ENCODE measurements at regions not wholly inside any gene's neighbourhood (a gene's known extent, or its start where the extent isn't known, plus 50 kb on each side); places are given as distances from the start of the nearest gene placed in this dataset.

DNA sequence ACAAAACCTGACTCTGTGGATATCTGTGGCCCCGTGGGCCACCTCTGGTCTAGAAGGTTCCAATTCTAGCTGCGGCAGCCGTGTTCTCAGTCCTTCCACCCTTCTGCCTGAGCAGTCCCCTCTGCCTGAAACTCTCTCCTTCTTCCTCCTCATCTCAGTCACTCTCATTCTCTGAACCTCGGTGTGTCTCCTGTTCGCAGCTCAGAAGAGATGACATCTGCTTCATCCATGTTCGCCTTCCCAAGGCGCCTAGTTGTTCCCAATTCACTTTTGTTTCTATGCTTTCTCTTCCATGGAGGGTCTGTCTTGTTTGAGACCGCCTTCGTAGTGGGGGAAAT lies 95.5 kb downstream of the CEBPB start:
- no peak overlapping the region for H3K27ac ChIP-seq (ENCODE audit: insufficient read depth, low read depth, low read length)
- H3K27me3 ChIP-seq (ENCODE audit: control insufficient read depth in 2 of 2, insufficient read depth in 2 of 2, low read length in 2 of 2): no peaks in the 10 kb centered on the region
- peaks cover 28% of the 10 kb centered on the region for H3K4me1 ChIP-seq (ENCODE audit: control insufficient read depth, extremely low read depth, insufficient read depth, low read length)
- H3K9ac ChIP-seq (replicated peaks; ENCODE audit: extremely low read depth, insufficient read depth, low read length): no peak overlapping the region
- H2AFZ ChIP-seq (ENCODE audit: low read depth, low read length): peak overlapping the region; percentile 80
- no peak for DNase-seq (ENCODE audit: low read depth, low spot score)
- H3K79me2 ChIP-seq (ENCODE audit: control insufficient read depth, insufficient read depth, low read length): no peaks in the 10 kb centered on the region
- no peak for TF ChIP-seq FOS (IDR thresholded peaks at IDR 0.05; ENCODE audit: borderline replicate concordance, insufficient read depth, low read length)
- no peak overlapping the region for H3K4me2 ChIP-seq (ENCODE audit: insufficient read depth, low read length)
- no peaks in the 10 kb centered on the region for H3K9me3 ChIP-seq (replicated peaks; ENCODE audit: control insufficient read depth, insufficient read depth, low read length)
- no TSS peak for BruUV-seq (replicated peaks)
- FAIRE-seq: no peak
- no peaks in the 10 kb centered on the region for H3K9me1 ChIP-seq (replicated peaks; ENCODE audit: control insufficient read depth, extremely low read depth, insufficient read depth, low read length)
- no peak overlapping the region for H3K4me3 ChIP-seq (replicated peaks in 1 of 3; ENCODE audit: insufficient read depth in 1 of 3, low read depth in 1 of 3, low read length in 3 of 3)
- dilution Hi-C loops (cut with MboI; ENCODE audit: extremely low pct_ligation_motif_present, low sequenced_read_pairs) (no loop called here), intact Hi-C loops (cut with micrococcal nuclease) (loop anchor here (5.0 kb wide), 1 partner anchor 176 kb away; no protein-coding TSS in a partner anchor)
- no peaks in the 10 kb centered on the region for H3K36me3 ChIP-seq (ENCODE audit: control insufficient read depth in 2 of 2, extremely low read depth in 1 of 2, insufficient read depth in 2 of 2, low read length in 2 of 2)
- POLR2A ChIA-PET: no interaction called here
- H4K20me1 ChIP-seq (replicated peaks; ENCODE audit: control insufficient read depth, extremely low read depth, insufficient read depth, low read length): no peaks in the 10 kb centered on the region
- CTCF ChIA-PET: no interaction called here

- dilution Hi-C loops (cut with MboI; ENCODE audit: extremely low pct_ligation_motif_present, low sequenced_read_pairs): no loop called here
- Histone ChIP-seq H3K4me2 (ENCODE audit: insufficient read depth, low read length) (no peak overlapping the region), H3K4me1 (ENCODE audit: control insufficient read depth, extremely low read depth, insufficient read depth, low read length) (peaks cover 28% of the 10 kb centered on the region), H3K9me1 (replicated peaks; ENCODE audit: control insufficient read depth, extremely low read depth, insufficient read depth, low read length) (no peaks in the 10 kb centered on the region), H3K27ac (ENCODE audit: insufficient read depth, low read depth, low read length) (no peak overlapping the region), H3K4me3 (replicated peaks in 1 of 3; ENCODE audit: insufficient read depth in 1 of 3, low read depth in 1 of 3, low read length in 3 of 3) (no peak overlapping the region), H4K20me1 (replicated peaks; ENCODE audit: control insufficient read depth, extremely low read depth, insufficient read depth, low read length) (no peaks in the 10 kb centered on the region), H2AFZ (ENCODE audit: low read depth, low read length) (peak overlapping the region; percentile 80), H3K36me3 (ENCODE audit: control insufficient read depth in 2 of 2, extremely low read depth in 1 of 2, insufficient read depth in 2 of 2, low read length in 2 of 2) (no peaks in the 10 kb centered on the region), H3K79me2 (ENCODE audit: control insufficient read depth, insufficient read depth, low read length) (no peaks in the 10 kb centered on the region), H3K9ac (replicated peaks; ENCODE audit: extremely low read depth, insufficient read depth, low read length) (no peak overlapping the region), H3K9me3 (replicated peaks; ENCODE audit: control insufficient read depth, insufficient read depth, low read length) (no peaks in the 10 kb centered on the region), H3K27me3 (ENCODE audit: control insufficient read depth in 2 of 2, insufficient read depth in 2 of 2, low read length in 2 of 2) (no peaks in the 10 kb centered on the region)
- intact Hi-C loops (cut with micrococcal nuclease): loop anchor here (5.0 kb wide), 1 partner anchor 176 kb away; no protein-coding TSS in a partner anchor
- TF ChIP-seq FOS (IDR thresholded peaks at IDR 0.05; ENCODE audit: borderline replicate concordance, insufficient read depth, low read length) (no peak), MYC (IDR thresholded peaks at IDR 0.05; ENCODE audit: low read depth, low read length) (no peak), JUN (IDR thresholded peaks at IDR 0.05; ENCODE audit: borderline replicate concordance, insufficient read depth, insufficient read length, low read depth) (no peak), EZH2 (IDR thresholded peaks at IDR 0.05; ENCODE audit: borderline replicate concordance, low read depth, low read length, severe bottlenecking) (no peak), POLR2A (IDR thresholded peaks at IDR 0.05; ENCODE audit: low read depth, low read length) (no peak), POLR2AphosphoS5 (IDR thresholded peaks at IDR 0.05; ENCODE audit: insufficient read depth, low read depth, low read length) (no peak), GATA2 (IDR thresholded peaks at IDR 0.05; ENCODE audit: insufficient read depth, insufficient read length, low read depth, low read length) (no peak)
- TF ChIP-seq, protein P1, sequence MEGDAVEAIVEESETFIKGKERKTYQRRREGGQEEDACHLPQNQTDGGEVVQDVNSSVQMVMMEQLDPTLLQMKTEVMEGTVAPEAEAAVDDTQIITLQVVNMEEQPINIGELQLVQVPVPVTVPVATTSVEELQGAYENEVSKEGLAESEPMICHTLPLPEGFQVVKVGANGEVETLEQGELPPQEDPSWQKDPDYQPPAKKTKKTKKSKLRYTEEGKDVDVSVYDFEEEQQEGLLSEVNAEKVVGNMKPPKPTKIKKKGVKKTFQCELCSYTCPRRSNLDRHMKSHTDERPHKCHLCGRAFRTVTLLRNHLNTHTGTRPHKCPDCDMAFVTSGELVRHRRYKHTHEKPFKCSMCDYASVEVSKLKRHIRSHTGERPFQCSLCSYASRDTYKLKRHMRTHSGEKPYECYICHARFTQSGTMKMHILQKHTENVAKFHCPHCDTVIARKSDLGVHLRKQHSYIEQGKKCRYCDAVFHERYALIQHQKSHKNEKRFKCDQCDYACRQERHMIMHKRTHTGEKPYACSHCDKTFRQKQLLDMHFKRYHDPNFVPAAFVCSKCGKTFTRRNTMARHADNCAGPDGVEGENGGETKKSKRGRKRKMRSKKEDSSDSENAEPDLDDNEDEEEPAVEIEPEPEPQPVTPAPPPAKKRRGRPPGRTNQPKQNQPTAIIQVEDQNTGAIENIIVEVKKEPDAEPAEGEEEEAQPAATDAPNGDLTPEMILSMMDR (IDR thresholded peaks at IDR 0.05; ENCODE audit: extremely low read depth in 1 of 2, insufficient read depth in 1 of 2, low read depth in 1 of 2, low read length in 2 of 2): no peak
- TF ChIP-seq, protein P2, sequence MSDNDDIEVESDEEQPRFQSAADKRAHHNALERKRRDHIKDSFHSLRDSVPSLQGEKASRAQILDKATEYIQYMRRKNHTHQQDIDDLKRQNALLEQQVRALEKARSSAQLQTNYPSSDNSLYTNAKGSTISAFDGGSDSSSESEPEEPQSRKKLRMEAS (IDR thresholded peaks at IDR 0.05; ENCODE audit: insufficient read depth, insufficient read length): peak; percentile 12
- FAIRE-seq: no peak
- ChIA-PET POLR2A (no interaction called here), CTCF (no interaction called here)
- no TSS peak for BruUV-seq (replicated peaks)
- peak; percentile 31 for DNase-seq (ENCODE audit: low read depth, low spot score)
Measured at GRCh38 chr20:50286609-50287008, 96.0 kb downstream of the CEBPB start.

Data from endothelial cell of umbilical vein (primary cell).